ENCODE measurements at regions not wholly inside any gene's neighbourhood (a gene's known extent, or its start where the extent isn't known, plus 50 kb on each side); places are given as distances from the start of the nearest gene placed in this dataset.

DNA sequence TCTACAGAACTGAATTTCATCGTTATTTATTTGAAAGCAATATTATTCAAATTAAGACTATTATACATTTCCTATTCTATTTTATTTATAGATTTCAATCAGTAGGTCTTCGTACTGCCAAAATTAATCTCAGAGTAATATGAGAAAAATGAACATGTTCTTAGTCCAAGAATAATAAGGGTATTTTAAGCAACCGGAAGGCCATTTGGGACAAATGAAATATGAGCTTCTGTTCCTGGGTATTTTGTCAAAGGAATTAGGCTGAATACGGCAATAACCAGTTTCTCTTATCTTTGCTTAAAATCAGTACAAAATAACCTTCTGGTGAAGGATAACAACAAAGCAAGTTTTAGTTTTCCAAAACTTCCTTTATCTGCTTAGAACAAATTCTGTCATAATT, 410.3 kb upstream of the PRR16 start:
- Histone ChIP-seq H3K4me1 (no peaks in the 10 kb centered on the region), H3K9me3 (no peaks in the 10 kb centered on the region), H3K27ac (peak overlapping the region in 2 of 3 donors; percentile 47 to 57), H3K36me3 (no peaks in the 10 kb centered on the region), H3K27me3 (no peaks in the 10 kb centered on the region), H3K4me3 (replicated peaks in 1 of 3) (no peak overlapping the region)
- intact Hi-C loops (cut with DNase I), result no loop called here
- 64 to 67% methylated on average over 4 of the region's 4 CpGs for WGBS, 2 donors
- no peak for DNase-seq
- TF ChIP-seq, protein P1, sequence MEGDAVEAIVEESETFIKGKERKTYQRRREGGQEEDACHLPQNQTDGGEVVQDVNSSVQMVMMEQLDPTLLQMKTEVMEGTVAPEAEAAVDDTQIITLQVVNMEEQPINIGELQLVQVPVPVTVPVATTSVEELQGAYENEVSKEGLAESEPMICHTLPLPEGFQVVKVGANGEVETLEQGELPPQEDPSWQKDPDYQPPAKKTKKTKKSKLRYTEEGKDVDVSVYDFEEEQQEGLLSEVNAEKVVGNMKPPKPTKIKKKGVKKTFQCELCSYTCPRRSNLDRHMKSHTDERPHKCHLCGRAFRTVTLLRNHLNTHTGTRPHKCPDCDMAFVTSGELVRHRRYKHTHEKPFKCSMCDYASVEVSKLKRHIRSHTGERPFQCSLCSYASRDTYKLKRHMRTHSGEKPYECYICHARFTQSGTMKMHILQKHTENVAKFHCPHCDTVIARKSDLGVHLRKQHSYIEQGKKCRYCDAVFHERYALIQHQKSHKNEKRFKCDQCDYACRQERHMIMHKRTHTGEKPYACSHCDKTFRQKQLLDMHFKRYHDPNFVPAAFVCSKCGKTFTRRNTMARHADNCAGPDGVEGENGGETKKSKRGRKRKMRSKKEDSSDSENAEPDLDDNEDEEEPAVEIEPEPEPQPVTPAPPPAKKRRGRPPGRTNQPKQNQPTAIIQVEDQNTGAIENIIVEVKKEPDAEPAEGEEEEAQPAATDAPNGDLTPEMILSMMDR (IDR thresholded peaks at IDR 0.05), result no peak
- TF ChIP-seq POLR2A (IDR thresholded peaks at IDR 0.05), result no peak

DNA sequence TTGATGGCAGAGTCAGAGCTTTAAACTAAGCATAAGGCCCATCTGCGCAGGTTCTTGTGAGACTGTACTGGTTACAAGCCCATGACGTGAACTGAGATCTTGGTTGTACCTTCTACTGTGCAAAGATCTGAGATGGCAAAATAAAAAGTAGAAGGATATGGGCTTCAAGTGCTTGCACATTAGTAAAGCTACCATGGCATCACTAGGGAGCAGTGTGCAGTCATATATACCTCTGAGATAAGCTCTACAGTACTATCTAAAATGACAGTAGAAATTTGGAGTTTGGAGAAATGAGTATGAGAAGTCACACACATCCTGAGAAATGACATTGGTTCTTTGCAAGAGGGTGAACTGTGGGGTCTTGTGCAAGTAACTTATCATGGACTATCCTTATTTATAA, 408.2 kb upstream of the PRR16 start:
- no peaks in the 10 kb centered on the region for H3K9me3 ChIP-seq
- no peaks in the 10 kb centered on the region for H3K36me3 ChIP-seq
- no peak overlapping the region for H3K27ac ChIP-seq
- intact Hi-C loops (cut with DNase I), result no loop called here
- no peak for DNase-seq
- TF ChIP-seq POLR2A (IDR thresholded peaks at IDR 0.05), result no peak
- TF ChIP-seq, protein P1 (IDR thresholded peaks at IDR 0.05), result no peak
- no peaks in the 10 kb centered on the region for H3K27me3 ChIP-seq
- 89 to 91% methylated on average over 2 of the region's 2 CpGs for WGBS, 2 donors
- no peak overlapping the region for H3K4me3 ChIP-seq (replicated peaks in 1 of 3)
- no peaks in the 10 kb centered on the region for H3K4me1 ChIP-seq

DNA sequence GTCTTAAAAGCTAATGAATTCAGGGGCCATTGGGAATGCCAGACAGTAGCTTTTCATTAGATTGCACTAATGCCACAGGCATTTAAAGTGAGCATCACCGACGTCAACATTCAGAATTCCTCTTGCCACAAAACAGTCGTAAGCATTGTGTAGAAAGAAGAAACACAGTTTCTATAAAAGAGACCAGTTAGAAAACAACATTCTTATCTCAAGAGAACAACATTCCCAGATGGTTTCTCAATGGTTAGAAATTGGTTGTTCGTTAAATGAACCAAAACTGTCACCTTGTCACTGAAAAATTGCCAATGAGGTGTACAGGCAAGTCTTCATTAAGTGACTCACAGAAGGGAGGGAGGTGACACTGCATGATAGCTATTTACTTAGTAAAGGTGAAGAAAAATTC, 401.6 kb upstream of the PRR16 start:
- no peak overlapping the region for H3K4me3 ChIP-seq (replicated peaks in 1 of 3)
- no peaks in the 10 kb centered on the region for H3K27me3 ChIP-seq
- H3K4me1 ChIP-seq, result no peaks in the 10 kb centered on the region
- H3K9me3 ChIP-seq, result no peaks in the 10 kb centered on the region
- no peak overlapping the region for H3K27ac ChIP-seq
- WGBS, 2 donors, result 67 to 88% methylated on average over 4 of the region's 4 CpGs
- intact Hi-C loops (cut with DNase I), result no loop called here
- no peaks in the 10 kb centered on the region for H3K36me3 ChIP-seq
- TF ChIP-seq, protein P1 (IDR thresholded peaks at IDR 0.05), result no peak
- TF ChIP-seq POLR2A (IDR thresholded peaks at IDR 0.05), result no peak
- no peak for DNase-seq

DNA sequence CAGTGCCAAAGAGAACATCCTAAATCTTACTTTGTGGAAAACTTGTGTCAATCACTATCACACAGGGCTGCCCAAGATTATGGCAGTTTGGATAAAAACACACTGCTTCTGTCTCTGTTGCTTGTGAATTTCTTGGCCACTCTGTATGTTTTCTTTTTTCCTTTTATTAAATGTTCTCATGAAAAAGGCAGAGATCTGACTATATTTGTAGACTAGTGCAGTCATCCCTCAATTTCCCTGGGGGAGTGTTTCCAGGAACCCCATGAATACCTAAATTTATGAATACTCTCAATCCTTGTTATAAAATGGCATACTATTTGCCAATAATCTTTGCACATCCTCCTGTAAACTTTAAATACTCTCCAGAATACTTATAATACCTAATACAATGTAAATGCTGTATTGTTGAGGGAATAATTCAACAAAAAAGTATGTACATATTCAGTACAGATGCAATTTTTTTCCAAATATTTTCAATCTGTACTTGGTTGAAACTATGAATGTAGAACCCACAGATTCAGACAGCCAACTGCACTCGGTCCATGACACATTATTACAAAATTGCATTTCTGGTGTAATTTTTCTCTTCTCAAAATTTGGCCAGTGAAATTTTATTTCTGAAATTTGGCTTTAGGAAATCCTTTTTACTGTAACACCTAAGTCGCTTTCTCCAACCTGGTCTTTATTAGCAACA, 391.9 kb upstream of the PRR16 start:
- no peak for TF ChIP-seq POLR2A (IDR thresholded peaks at IDR 0.05)
- TF ChIP-seq, protein P1 (IDR thresholded peaks at IDR 0.05), result no peak
- DNase-seq, result no peak
- 86 to 90% methylated on average over 2 of the region's 2 CpGs for WGBS, 2 donors
- Histone ChIP-seq H3K4me1 (no peaks in the 10 kb centered on the region), H3K36me3 (no peaks in the 10 kb centered on the region), H3K9me3 (no peaks in the 10 kb centered on the region), H3K4me3 (replicated peaks in 1 of 3) (no peak overlapping the region), H3K27ac (no peak overlapping the region), H3K27me3 (no peaks in the 10 kb centered on the region)
- intact Hi-C loops (cut with DNase I), result no loop called here

DNA sequence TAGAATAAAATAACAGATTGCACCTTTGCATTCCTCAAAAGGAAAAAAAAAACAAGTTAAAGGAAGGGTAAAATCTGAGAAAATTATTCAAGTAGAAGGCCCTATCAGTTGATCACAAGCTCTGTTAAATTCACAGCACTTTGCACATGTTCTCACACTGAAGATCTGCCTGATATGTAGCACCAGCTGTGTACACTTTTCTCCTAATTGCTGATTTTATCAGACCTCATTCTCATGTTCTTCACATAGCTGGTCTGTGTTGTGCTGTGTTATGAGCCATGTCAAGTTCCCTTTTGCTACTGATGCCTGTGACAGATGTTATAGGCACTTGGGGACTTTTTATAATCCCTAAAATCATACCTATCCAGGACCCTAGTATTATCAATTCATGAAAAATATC, 390.4 kb upstream of the PRR16 start:
- no peaks in the 10 kb centered on the region for H3K4me1 ChIP-seq
- no peak for TF ChIP-seq POLR2A (IDR thresholded peaks at IDR 0.05)
- TF ChIP-seq, protein P1 (IDR thresholded peaks at IDR 0.05), result no peak
- intact Hi-C loops (cut with DNase I), result no loop called here
- H3K27ac ChIP-seq, result no peak overlapping the region
- H3K27me3 ChIP-seq, result no peaks in the 10 kb centered on the region
- H3K36me3 ChIP-seq, result no peaks in the 10 kb centered on the region
- DNase-seq, result no peak
- H3K4me3 ChIP-seq (replicated peaks in 1 of 3), result no peak overlapping the region
- H3K9me3 ChIP-seq, result no peaks in the 10 kb centered on the region
